Skeletal muscle tissue (tissue), 3 donors: ENCODE measurements at regions not wholly inside any gene's neighbourhood (a gene's known extent, or its start where the extent isn't known, plus 50 kb on each side); places are given as distances from the start of the nearest gene placed in this dataset.
"Not testable (repeated sequence)": the region's sequence is repeated elsewhere in the genome, so short reads cannot be mapped to it uniquely, and the experiment has no call there.

ENCODE experiments used
- H3K27ac ChIP-seq: one replicate; pipeline ENCODE4 v1.7.0; 2013; ENCODE audit warnings: mild to moderate bottlenecking, low read depth, low read length, inconsistent platforms
- H3K27me3 ChIP-seq, 3 donors: one replicate each; pipeline ENCODE4 v1.7.0; 2013; ENCODE audit warnings: low read length in 3 of 3; ENCODE audit not compliant: control insufficient read depth in 3 of 3, insufficient read depth in 3 of 3
- H3K36me3 ChIP-seq, 3 donors: one replicate each; pipeline ENCODE4 v1.7.0; 2013; ENCODE audit warnings: low read length in 3 of 3; ENCODE audit not compliant: control insufficient read depth in 3 of 3, insufficient read depth in 3 of 3
- H3K4me1 ChIP-seq, 3 donors: one replicate each; pipeline ENCODE4 v1.7.0; 2013; ENCODE audit warnings: low read length in 3 of 3, mild to moderate bottlenecking in 3 of 3; ENCODE audit not compliant: control insufficient read depth in 3 of 3, insufficient read depth in 3 of 3
- H3K4me3 ChIP-seq, 3 donors: one replicate each; pipeline ENCODE4 v1.7.0; 2013; ENCODE audit warnings: low read length in 3 of 3
- H3K9ac ChIP-seq, 3 donors: one replicate each; pipeline ENCODE4 v1.7.0; 2013; ENCODE audit warnings: low read length in 3 of 3, mild to moderate bottlenecking in 3 of 3, moderate library complexity in 2 of 3, low read depth in 1 of 3
- H3K9me3 ChIP-seq, 3 donors: one replicate each; pipeline ENCODE4 v1.7.0; 2013; ENCODE audit warnings: low read length in 3 of 3; ENCODE audit not compliant: control insufficient read depth in 3 of 3
- donor health status: Osteomylitis.

GRCh38 chr15:95182091-95182490, 950.7 kb downstream of the MCTP2 start:
- no peak overlapping the region for H3K27ac ChIP-seq
- no peak overlapping the region for H3K4me3 ChIP-seq
- H3K9me3 ChIP-seq = no peaks in the 10 kb centered on the region
- H3K27me3 ChIP-seq = no peaks in the 10 kb centered on the region
- H3K9ac ChIP-seq = no peak overlapping the region
- no peaks in the 10 kb centered on the region for H3K36me3 ChIP-seq
- no peaks in the 10 kb centered on the region for H3K4me1 ChIP-seq

- H3K36me3 ChIP-seq = no peaks in the 10 kb centered on the region
- H3K27me3 ChIP-seq = no peaks in the 10 kb centered on the region
- H3K4me1 ChIP-seq = no peaks in the 10 kb centered on the region
- no peak overlapping the region for H3K27ac ChIP-seq
- H3K9ac ChIP-seq = no peak overlapping the region
- no peak overlapping the region for H3K4me3 ChIP-seq
- H3K9me3 ChIP-seq = no peaks in the 10 kb centered on the region
Measured at GRCh38 chr15:95192923-95193322, 961.6 kb downstream of the MCTP2 start.

- Histone ChIP-seq H3K9ac (no peak overlapping the region), H3K27me3 (no peaks in the 10 kb centered on the region), H3K4me3 (no peak overlapping the region), H3K9me3 (no peaks in the 10 kb centered on the region), H3K36me3 (no peaks in the 10 kb centered on the region), H3K27ac (no peak overlapping the region), H3K4me1 (no peaks in the 10 kb centered on the region)
Measured at GRCh38 chr15:95194746-95195145, 963.4 kb downstream of the MCTP2 start.

- no peaks in the 10 kb centered on the region for H3K36me3 ChIP-seq
- H3K4me1 ChIP-seq = no peaks in the 10 kb centered on the region
- H3K27me3 ChIP-seq = no peaks in the 10 kb centered on the region
- no peak overlapping the region for H3K4me3 ChIP-seq
- no peak overlapping the region for H3K9ac ChIP-seq
- no peak overlapping the region for H3K27ac ChIP-seq
- no peaks in the 10 kb centered on the region for H3K9me3 ChIP-seq
Measured at GRCh38 chr15:95196176-95196915, 965.0 kb downstream of the MCTP2 start.

- H3K36me3 ChIP-seq = no peaks in the 10 kb centered on the region
- peaks cover 0 to 2% (median 0%) of the 10 kb centered on the region in 3 donors for H3K9me3 ChIP-seq
- no peaks in the 10 kb centered on the region for H3K27me3 ChIP-seq
- H3K9ac ChIP-seq = no peak overlapping the region
- no peak overlapping the region for H3K27ac ChIP-seq
- no peak overlapping the region for H3K4me3 ChIP-seq
- no peaks in the 10 kb centered on the region for H3K4me1 ChIP-seq
Measured at GRCh38 chr15:95202569-95203349, 971.4 kb downstream of the MCTP2 start.

- no peak overlapping the region for H3K9ac ChIP-seq
Measured at GRCh38 chr15:95205077-95205476, 973.7 kb downstream of the MCTP2 start.

GRCh38 chr15:95205830-95206229, 974.5 kb downstream of the MCTP2 start:
- not testable (repeated sequence) for H3K36me3 ChIP-seq, H3K27ac ChIP-seq, H3K27me3 ChIP-seq, H3K9me3 ChIP-seq, H3K4me1 ChIP-seq, H3K4me3 ChIP-seq, H3K9ac ChIP-seq

More at GRCh38 chr15:95205077-95205476, 973.7 kb downstream of the MCTP2 start:
- Histone ChIP-seq H3K9me3 (peaks cover 0 to 2% (median 0%) of the 10 kb centered on the region in 3 donors), H3K36me3 (no peaks in the 10 kb centered on the region), H3K27ac (no peak overlapping the region), H3K4me1 (no peaks in the 10 kb centered on the region), H3K4me3 (no peak overlapping the region), H3K27me3 (no peaks in the 10 kb centered on the region)

- Histone ChIP-seq H3K4me3 (no peak overlapping the region), H3K9me3 (peaks cover 0 to 3% (median 2%) of the 10 kb centered on the region in 3 donors), H3K27ac (no peak overlapping the region), H3K36me3 (no peaks in the 10 kb centered on the region), H3K27me3 (no peaks in the 10 kb centered on the region), H3K9ac (no peak overlapping the region), H3K4me1 (no peaks in the 10 kb centered on the region)
Measured at GRCh38 chr15:95208071-95208470, 976.7 kb downstream of the MCTP2 start.

- Histone ChIP-seq H3K27ac (no peak overlapping the region), H3K9me3 (peaks cover 0 to 8% (median 2%) of the 10 kb centered on the region in 3 donors), H3K36me3 (no peaks in the 10 kb centered on the region), H3K4me3 (no peak overlapping the region), H3K27me3 (no peaks in the 10 kb centered on the region), H3K9ac (no peak overlapping the region), H3K4me1 (no peaks in the 10 kb centered on the region)
Measured at GRCh38 chr15:95208988-95209387, 977.6 kb downstream of the MCTP2 start.

- Histone ChIP-seq H3K36me3 (no peaks in the 10 kb centered on the region), H3K4me1 (no peaks in the 10 kb centered on the region), H3K4me3 (no peak overlapping the region), H3K27ac (no peak overlapping the region), H3K27me3 (no peaks in the 10 kb centered on the region), H3K9me3 (peaks cover 0 to 8% (median 2%) of the 10 kb centered on the region in 3 donors), H3K9ac (no peak overlapping the region)
Measured at GRCh38 chr15:95210436-95210981, 979.1 kb downstream of the MCTP2 start.
